Stimulated activated naive CD4-positive, alpha-beta T cell treated with Interleukin-2 at 50 U/mL for 16 hours (primary cell): ENCODE measurements at regions not wholly inside any gene's neighbourhood (a gene's known extent, or its start where the extent isn't known, plus 50 kb on each side); places are given as distances from the start of the nearest gene placed in this dataset.

Experiments used
- DNase-seq: peaks from one replicate; lab custom pipeline; 2025; lab: John Stamatoyannopoulos, UW

DNA sequence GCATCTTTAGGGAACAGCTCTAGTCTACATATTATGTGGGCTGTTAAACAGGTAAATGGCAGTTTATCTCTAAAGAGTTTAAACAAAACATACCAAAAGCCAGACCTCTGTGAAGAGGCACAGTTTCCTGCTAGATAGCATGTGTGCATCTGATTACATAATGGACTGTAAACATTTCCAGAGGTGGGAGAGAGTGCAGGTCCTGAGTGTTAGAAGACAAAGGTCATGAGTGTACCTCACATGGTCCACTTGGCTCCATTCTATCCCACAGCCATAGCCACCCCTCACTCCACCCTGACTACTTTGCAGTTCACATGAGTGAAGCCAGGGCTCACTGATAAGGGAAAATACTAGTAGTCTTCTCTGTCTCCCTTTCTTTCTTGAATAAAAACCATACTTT is 233.4 kb downstream of the MTX2 start:
- DNase-seq, result no peak

DNA sequence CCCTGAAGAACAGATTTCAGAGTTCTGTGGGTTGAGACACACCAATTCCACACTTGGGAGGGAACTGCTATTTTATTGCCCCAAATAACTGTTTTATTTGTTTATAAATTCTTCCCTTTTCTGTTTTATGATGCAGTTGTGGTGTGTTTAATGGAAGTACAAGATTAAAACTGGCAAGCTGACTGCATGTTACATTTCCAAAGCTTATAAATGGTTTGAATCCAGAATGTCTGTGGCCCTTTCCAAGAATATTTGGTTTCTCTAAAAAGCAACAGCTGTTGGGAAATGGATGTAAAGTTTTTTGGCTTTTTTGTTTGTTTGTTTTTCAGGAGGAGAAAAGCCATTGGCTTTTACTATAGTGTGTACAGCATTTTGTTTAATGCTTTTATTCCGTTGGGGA is 234.5 kb downstream of the MTX2 start:
- DNase-seq, result no peak

DNA sequence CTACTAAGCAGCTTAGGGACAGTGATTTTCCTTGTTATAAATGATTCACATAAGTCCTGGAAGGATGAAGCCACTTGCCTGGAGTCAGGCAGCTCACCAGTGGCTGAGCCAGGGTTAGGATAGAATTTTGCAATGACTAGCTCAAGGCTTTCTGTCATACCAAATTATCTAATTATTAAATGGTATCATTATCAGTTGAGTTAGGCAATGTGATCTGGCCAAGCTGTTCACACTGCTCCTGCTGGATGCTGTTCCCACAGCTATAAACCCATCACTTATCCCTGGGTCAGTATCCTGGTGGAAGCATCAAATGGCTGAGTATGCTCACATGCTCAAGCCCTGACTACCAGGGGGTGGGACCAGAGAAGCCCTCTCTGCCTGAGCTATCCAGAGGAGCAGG is 235.2 kb downstream of the MTX2 start:
- no peak for DNase-seq

DNA sequence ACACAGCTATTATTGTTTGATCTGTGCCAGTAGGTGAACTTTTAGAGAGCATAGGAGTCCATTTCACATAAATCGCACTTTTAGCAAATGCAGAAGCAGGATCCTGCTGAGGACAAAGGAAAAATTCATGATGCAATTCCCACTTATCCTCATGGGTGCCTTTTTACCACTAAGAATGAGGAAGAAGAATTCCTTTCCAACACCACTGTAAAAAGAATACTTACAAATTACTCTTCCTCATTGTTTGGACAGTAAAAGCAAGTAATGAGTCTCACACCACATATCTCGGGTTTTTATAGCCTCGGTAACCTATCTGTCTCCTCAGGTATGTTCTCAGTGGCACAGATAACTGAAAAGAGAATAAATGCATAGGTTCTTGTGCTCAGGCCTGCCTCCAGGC is 238.5 kb downstream of the MTX2 start:
- no peak for DNase-seq

DNA sequence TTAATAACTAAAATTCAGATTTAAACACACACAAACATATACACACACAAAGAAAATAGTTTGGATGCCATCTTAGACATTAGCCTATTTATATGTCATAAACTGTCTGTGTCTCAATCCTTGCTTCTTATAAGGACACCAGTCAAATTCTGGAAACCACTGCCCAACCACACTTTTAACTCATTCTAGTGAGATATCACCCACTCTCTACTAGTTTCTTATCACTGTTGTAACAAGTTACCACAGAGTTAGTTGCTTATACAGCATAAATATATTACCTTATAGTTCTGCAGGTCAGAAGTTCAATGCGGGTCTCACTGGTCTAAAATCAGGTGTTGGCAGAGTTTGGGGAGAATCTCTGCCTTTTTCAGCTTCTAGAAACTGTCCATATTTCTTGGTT is 239.1 kb downstream of the MTX2 start:
- DNase-seq, result no peak

DNA sequence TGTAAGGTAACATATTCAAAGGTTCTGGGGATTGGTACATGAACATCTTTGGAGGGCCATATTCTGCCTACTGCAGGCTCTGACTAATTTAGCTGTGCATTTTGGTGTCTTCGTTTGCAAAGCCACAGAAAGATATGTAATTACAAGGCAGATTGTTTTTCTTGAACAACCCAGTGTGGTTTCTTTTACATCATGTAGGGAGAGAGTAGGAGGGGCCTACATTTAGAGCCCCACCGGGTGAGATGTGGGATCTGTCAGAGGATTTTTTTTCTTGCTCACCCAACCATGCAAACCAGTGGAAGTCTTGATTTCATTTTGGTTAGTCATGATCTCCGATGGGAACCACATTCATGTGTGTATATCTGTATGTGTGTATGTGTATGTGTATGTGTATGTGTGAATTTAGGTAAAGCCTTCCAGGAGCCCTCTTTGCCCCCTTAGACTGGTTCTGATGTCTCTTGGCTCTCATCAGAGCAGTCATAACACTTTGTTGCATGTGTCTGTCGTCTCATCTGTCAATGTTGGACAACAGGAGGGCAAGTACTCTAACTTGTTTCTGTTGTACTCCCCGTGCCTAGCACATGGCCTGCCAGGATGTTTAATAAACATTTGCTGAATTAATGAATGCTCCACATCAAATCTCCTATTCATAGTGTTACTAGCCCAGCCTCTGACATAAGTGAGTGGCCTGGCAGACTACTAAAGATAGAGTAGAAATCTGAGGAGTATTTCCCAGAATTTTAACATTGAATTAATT is 239.9 kb downstream of the MTX2 start:
- DNase-seq, result no peak

DNA sequence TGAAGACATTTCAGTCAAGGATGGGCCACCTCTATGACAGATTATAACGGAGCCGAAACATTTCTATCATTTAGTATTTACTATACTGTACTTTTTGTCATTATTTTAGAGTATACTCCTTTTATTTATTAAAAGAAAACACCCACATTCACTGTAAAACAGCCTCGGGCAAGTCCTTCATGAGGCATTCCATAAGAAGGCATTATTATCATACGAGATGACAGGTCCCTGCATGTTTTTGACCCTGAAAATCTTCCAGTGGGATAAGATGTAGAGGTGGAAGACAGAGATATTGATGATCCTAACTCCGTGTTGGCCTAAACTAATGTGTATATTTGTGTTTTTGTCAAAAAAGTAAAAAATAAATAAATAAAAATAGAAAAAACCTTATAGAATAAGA is 245.0 kb downstream of the MTX2 start:
- DNase-seq, result no peak

DNA sequence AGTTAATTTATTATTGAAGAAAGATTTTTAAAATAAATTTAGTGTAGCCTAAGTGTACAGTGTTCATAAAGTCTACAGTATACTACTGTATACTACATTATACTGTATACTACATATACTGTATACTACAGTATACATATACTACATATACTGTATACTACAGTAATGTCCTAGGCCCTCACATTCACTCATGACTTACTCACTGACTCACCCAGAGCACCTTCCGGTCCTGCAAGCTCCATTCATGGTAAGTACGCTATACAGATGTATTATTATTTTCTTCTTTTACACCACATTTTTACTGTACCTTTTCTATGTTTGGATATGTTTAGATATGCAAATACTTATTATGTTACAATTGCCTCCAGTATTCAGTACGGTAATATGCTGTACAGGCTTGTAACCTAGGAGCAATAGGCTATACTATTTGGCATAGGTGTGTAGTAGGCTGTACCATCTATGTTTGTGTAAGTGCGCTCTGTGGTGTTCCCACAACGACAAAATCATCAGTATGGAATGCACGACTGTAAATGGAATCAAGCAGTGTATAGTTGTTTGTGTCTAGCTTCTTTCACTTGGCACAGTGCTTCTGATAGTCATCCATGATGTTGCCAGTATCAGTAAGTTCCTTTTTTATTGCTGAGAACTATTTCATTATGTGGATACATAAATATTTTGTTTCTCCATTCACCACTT is 245.7 kb downstream of the MTX2 start:
- no peak for DNase-seq

DNA sequence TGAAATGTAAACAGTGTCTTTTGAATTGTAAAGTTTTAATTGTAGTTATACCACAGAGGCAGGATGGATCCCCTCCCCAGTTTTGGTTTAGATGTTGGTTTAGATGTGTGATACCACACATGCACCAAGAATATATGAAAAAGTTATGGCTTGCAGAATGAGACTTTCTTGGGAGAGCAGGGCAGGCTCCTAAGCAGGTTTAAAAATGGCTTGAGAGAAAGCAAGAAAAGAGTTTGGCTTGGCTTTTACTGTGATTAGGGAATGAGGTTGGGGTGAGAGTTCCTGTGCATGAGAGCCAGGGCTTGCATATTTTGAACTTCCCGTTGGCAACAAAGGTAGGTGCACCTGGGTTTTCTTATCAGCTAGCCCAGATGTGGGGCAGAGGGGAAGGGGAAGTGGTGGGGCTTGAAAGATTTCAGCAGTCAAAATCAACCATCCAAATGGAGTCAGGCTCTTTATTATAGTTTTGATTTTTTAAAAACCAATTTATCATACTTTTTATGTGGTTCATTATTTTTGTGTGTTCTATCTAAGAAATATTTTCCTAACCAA is 246.9 kb downstream of the MTX2 start:
- DNase-seq, result no peak

DNA sequence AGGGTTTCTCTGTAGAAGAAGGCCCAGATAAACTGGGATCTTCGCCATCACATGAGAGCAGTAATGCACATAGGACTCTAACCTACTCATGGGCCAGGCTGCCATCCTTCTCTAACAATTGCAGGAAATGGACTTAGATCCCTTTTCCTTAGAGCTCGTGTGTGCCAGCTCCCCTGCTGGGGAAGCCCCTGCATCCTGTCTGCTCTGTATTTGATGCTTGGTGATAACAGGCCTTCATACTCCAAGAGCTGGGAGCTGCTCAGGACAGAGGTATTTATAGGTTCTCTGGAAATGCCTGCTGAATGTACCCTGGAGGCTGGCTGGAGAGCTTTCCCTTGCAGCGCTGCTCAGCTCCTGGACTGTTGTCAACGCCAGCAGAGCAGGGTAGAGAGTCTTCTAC is 249.6 kb downstream of the MTX2 start:
- no peak for DNase-seq

DNA sequence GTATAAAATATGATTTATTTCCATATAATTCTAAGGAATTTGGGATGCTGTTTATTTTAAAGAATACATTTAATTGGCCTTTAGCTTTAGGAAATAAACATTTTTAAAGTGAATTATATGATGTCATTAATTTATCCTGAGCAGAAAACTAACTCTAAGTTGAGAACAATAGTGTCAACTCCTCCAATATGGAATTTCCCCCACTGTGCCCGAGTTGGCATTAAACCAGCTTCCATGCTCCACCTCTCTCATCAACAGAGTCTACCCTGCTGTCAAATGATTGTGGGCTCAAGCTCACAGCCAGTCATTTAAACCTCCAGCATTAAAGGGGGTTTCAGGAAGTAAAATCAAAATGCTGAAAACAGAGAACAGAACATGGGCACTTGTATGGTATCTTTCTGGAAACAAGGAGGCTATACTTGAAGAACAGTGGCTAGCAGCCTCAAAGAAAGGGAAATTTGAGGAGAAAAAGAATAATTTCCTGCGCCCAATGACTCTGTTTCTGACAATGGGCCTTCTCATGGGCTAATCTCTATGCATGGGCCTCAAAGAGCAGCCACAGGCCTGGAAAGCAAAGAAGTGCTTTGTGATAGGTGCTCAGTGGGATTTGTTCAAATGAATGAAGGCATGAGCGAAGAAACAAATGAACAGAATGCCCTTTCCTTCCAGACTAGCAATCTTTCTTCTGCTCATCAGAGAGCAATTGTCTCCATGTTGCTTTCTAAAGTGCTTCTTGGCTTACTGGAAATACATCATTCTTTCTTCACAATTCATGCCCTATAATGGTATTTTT is 252.8 kb downstream of the MTX2 start:
- DNase-seq, result no peak

DNA sequence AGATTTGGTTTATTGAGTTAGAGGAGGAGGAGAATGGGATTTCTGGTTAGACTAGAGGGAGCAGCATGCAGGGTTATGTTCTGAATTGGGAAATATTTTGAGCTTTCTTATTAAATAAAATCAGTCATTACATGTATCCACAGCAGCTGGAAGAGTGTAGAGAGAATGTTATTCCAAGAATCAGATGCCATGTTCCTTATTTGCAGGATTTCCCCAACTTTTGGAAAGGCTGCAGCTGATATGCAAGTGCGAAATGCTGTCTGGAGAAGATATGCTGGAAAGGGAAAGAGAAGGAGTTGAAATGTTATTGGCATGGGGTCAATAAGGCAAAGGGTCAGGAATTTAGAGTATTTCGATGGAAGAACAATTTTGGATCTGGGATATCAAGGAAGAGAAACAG is 255.8 kb downstream of the MTX2 start:
- DNase-seq, result no peak

DNA sequence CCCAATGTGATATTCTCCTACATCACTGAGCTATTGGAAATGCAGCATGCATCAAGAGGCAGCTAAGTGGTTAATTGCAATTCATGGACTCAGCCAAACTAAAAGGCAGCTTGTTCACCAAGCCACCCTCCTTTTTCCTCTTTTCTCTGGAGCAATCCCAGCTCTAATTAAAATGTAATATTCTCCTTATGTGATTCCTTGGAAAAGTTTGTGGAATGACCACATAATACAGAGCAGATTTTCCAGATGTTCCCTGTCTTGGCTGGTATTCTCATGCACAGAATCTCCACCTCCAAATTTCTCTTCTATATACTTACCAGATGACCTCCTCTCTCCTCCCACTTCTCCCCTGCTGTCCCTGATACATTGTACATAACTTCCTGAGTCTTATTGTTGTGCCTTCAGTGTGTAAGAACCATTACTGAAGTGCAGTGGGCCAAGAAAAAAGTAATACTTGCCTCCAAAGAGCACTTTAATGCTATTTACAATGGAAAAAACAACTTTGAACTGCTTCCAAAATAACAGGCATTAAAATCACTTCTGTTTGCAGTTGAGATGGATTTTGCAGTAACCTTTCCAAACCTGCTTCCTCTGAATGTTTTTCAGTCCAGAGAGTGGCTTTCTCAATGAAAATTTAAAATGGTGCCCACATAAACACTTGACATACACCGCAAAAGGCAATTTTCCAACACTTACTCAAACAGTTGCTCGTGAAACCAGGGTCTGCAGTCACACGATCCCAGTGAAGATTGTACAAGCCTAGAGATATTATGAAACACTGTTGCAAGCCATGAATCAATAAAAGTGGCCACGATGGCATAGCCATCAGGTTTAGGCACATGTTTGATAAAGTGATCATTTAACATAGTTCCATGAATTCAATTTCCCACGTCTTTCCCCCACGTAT is 258.0 kb downstream of the MTX2 start:
- DNase-seq, result no peak

DNA sequence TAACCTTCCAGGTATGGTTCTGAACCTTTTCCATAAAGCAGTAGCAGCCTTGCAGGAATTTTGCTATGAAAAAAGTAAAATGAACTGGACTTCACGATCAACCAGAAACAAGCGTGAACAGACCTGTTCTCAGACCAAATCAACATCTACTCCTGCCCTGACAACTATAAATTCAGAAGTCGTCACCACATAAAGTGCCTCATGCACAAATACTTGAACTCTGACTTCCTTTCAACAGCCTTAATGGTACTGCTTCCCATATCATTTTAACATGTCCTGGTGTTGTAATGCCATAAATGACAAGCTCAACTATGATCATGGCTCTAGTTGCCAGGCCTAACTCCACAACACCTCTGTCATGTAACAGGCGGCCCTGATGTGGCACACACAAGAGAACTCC is 262.4 kb downstream of the MTX2 start:
- DNase-seq, result no peak

DNA sequence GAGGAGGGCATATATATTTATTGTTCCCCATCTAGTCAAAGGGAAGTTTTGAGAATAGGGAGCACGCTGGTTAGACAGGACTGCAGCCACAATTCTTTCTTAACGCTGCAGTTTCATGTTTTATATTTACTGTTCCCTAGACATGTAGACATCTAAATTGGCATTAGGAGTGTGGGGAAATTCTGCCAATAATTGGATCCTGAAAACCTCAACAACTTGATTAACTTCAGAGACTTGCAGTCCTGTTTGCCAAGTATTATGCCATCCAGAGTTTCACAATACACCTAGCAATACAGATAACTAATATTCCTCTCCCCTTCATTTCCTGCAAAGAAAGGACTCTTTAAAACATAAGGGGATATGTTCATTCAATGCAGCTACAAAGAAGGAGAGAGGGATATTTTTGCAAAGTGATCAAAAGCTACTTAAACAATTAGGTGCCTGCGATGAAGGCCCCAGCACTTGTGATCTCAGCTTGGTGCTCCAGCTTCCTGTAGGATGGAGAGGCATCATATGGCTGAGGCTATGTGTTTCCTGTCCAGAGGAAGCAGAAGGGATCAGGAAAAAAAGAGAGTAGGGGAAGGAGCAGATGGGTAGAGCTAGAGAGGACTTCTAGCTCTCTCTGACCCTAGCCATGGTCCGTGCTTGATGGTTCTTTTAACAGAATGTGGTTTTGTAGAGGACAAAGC is 264.4 kb downstream of the MTX2 start:
- DNase-seq, result no peak

DNA sequence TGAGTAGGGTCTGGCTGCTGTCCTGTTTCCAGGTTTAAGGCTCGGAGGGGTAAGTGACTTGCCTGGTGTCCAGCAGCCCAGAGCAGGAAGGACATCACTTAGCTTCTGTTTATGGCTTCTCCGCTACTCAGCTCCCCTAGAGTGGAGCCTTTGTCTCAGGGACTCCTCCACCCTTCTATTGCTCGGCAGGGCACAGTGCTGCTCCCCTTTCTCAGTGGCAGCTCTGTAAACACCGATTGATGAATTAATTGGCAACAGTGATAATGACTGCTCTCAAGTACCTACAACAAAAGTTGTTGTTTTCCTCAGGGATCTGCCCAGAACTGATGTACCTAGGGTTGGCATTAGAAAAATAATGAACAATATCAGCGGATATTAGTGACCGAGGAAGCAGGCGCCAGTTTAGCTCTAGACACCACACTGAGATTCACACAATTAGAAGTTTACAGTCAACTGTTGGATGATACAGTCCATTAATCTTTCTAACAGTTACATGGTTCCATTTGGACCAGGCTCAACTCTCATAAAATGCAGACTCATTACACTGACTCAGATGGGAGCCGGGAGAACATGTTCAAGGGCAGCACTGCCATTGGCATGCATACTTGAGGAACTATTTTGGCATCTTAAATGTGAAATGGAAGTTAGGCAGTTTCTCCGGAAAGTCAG is 265.7 kb downstream of the MTX2 start:
- no peak for DNase-seq

DNA sequence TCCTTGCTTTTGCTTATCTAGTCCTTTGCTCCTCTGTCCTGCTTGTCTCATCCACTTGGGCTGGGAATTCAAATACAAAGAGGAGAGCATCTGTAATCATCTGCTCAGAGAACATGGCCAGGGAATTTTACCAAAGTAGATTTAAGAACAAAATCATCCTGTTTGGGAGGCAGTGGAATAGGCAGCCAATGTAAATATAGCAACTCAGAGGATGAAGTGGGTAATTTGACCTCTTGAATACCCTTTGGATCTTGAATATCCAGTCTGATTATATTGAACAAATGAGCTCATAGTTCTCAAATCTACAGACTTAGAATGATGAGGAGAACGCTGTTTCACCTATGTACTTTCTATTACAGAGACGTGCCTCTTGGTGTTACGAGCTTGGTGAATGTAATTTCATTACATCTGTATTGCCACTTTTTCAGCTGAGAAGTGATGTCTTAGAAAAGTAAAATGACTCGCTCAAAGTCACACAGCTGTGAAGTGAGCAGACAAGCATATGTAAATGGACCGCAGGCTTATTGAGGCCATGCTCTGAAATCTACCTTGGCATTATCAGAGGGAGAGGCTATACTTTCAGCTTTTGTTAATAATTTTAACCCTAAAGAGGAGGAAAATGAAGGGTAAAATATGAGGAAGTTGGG is 266.3 kb downstream of the MTX2 start:
- DNase-seq, result no peak

DNA sequence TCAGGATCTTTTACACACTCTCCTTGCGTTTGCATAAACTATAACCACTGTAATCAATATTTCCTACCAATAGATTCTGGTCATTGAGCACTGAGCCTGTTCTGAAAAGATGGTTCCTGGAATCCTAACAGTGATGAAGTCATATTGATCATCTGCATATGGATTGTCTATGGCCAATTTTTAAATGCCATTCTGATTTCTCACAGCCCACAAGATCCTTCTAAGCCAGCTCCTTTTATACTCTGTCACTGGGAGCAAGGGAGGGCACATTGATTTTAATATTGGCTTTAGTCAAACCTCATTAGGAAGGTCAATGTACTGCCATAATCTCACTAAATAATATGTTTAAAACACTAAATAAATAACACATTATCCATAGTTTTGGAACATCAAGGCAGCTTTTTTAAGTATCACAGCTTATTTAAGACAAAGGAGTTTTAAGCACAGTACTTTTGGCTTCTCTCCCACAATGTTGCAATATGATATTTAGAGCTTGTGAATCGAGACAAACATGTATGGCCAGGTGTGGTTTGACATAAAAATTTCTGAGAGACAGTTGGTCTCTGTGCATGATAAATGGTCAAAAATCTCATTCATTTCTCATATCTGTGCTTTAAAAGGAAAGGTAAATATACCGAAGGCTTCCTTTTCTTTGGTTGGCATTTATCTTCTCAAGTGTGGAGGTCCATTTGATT is 267.3 kb downstream of the MTX2 start:
- no peak for DNase-seq

DNA sequence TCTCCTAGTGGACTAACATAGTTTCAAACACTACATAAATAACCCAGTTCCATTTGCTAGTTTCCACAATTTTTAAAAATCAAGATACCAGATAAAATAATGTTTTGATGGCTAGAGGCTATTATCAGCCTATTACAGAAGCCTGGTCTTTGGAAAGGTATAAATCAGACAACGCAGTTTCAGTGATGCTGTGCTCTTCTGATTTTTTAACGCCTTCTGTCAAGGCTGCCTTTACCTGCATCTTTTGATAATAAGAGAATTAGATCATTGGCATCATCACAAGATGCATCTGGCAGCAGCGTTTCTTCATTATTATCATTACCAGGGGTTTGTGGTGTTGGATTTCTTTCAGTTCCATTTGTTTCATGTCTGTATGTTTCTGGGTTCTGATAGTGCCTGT is 268.7 kb downstream of the MTX2 start:
- no peak for DNase-seq
